ENCODE measurements at regions not wholly inside any gene's neighbourhood (a gene's known extent, or its start where the extent isn't known, plus 50 kb on each side); places are given as distances from the start of the nearest gene placed in this dataset.
A peak's percentile ranks its signal among the peaks of the same experiment; 100 is the strongest.

GRCh38 chr1:96990136-96990535 lies 268.6 kb downstream of the PTBP2 start:
- Histone ChIP-seq H3K4me1 (ENCODE audit: control insufficient read depth, insufficient read depth, low read length) (no peaks in the 10 kb centered on the region), H3K27me3 (ENCODE audit: control insufficient read depth, insufficient read depth, low read length) (no peaks in the 10 kb centered on the region), H3K9me3 (replicated peaks; ENCODE audit: control insufficient read depth, low read depth, low read length) (no peaks in the 10 kb centered on the region), H3K4me3 (ENCODE audit: low read length) (no peak overlapping the region), H3K36me3 (ENCODE audit: control insufficient read depth, insufficient read depth, low read length) (no peaks in the 10 kb centered on the region), H3K27ac (ENCODE audit: low read length) (no peak overlapping the region)
- DNase-seq = peak; percentile 50
- no CpG with 5 or more reads among the region's 3 CpGs for WGBS (ENCODE audit: insufficient coverage)

GRCh38 chr1:96991261-96991660 lies 269.7 kb downstream of the PTBP2 start:
- H3K36me3 ChIP-seq (ENCODE audit: control insufficient read depth, insufficient read depth, low read length) = no peaks in the 10 kb centered on the region
- no peak for DNase-seq

GRCh38 chr1:96992871-96993270 lies 271.3 kb downstream of the PTBP2 start:
- no peaks in the 10 kb centered on the region for H3K36me3 ChIP-seq (ENCODE audit: control insufficient read depth, insufficient read depth, low read length)
- no peaks in the 10 kb centered on the region for H3K4me1 ChIP-seq (ENCODE audit: control insufficient read depth, insufficient read depth, low read length)
- H3K9me3 ChIP-seq (replicated peaks; ENCODE audit: control insufficient read depth, low read depth, low read length) = no peaks in the 10 kb centered on the region
- no peak overlapping the region for H3K27ac ChIP-seq (ENCODE audit: low read length)
- H3K27me3 ChIP-seq (ENCODE audit: control insufficient read depth, insufficient read depth, low read length) = no peaks in the 10 kb centered on the region
- no peak for DNase-seq
- H3K4me3 ChIP-seq (ENCODE audit: low read length) = no peak overlapping the region
- no CpG with 5 or more reads among the region's 3 CpGs for WGBS (ENCODE audit: insufficient coverage)

More at GRCh38 chr1:96991261-96991660, 269.7 kb downstream of the PTBP2 start:
- Histone ChIP-seq H3K4me3 (ENCODE audit: low read length) (no peak overlapping the region), H3K4me1 (ENCODE audit: control insufficient read depth, insufficient read depth, low read length) (no peaks in the 10 kb centered on the region), H3K9me3 (replicated peaks; ENCODE audit: control insufficient read depth, low read depth, low read length) (no peaks in the 10 kb centered on the region), H3K27me3 (ENCODE audit: control insufficient read depth, insufficient read depth, low read length) (no peaks in the 10 kb centered on the region), H3K27ac (ENCODE audit: low read length) (no peak overlapping the region)
- WGBS (ENCODE audit: insufficient coverage) = no CpG with 5 or more reads among the region's 1 CpG

DNA sequence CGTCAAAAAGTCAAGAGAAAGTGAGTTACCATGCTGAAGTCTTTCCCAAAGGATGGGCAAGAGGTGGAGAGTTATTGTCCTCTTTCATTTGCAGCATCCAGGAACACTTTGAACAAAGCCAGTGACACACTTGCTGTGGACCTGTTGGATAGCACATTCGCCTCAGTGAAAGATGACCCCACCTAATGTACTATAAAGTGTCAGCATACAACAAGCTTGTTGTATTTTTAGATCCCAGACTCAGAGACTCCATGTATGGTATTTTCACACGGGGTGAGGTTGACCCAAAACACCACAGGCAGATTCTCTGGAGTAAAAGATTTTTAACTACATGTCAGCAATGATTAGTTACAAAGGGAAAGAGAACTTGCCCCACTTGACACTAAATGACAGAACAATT lies 273.8 kb downstream of the PTBP2 start:
- Histone ChIP-seq H3K4me3 (ENCODE audit: low read length) (no peak overlapping the region), H3K36me3 (ENCODE audit: control insufficient read depth, insufficient read depth, low read length) (no peaks in the 10 kb centered on the region), H3K27me3 (ENCODE audit: control insufficient read depth, insufficient read depth, low read length) (no peaks in the 10 kb centered on the region), H3K4me1 (ENCODE audit: control insufficient read depth, insufficient read depth, low read length) (no peaks in the 10 kb centered on the region), H3K9me3 (replicated peaks; ENCODE audit: control insufficient read depth, low read depth, low read length) (no peaks in the 10 kb centered on the region), H3K27ac (ENCODE audit: low read length) (no peak overlapping the region)
- WGBS (ENCODE audit: insufficient coverage) = no CpG with 5 or more reads among the region's 3 CpGs
- no peak for DNase-seq

DNA sequence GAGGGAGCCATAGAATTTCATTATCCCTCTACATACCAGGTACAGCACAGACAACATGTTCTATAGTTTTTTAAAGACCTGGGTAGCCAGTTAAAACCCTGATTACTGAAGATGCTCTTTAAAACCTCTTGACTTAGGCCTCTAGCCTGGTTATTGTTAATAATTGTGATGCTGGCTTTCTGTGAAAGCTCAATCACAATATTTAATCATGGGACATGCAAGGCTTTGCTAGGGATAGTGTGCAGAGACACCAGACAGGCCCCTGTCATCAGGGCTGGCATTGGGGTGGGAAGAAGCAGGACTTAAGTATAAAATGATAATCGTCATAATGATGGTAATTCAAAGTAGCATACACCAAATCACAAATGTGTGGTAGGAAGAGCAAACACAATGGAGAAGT lies 274.4 kb downstream of the PTBP2 start:
- no peaks in the 10 kb centered on the region for H3K36me3 ChIP-seq (ENCODE audit: control insufficient read depth, insufficient read depth, low read length)
- H3K27me3 ChIP-seq (ENCODE audit: control insufficient read depth, insufficient read depth, low read length) = no peaks in the 10 kb centered on the region
- H3K27ac ChIP-seq (ENCODE audit: low read length) = no peak overlapping the region
- WGBS (ENCODE audit: insufficient coverage) = no CpG with 5 or more reads among the region's 1 CpG
- no peak overlapping the region for H3K4me3 ChIP-seq (ENCODE audit: low read length)
- H3K4me1 ChIP-seq (ENCODE audit: control insufficient read depth, insufficient read depth, low read length) = no peaks in the 10 kb centered on the region
- DNase-seq = no peak
- H3K9me3 ChIP-seq (replicated peaks; ENCODE audit: control insufficient read depth, low read depth, low read length) = no peaks in the 10 kb centered on the region

DNA sequence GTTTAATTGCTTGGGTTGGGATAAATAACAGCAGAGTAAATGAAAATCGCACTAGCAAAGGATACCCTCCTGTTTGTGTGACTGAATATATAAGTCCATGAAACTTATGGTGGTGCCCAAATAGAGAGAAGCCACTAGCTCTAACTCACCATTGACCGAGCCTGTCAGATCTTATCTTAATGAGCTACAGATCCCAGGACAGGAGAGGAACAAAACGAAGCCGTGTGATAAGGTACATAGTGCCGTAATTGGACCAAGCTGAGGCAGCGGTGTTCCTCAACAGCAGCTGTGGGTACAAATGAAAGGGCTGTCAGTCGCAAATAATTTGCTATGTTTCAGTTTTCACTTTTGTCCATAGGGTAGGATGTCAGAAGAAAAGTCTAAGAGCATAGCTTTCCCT lies 276.1 kb downstream of the PTBP2 start:
- WGBS (ENCODE audit: insufficient coverage) = 20% methylated on average over 1 of the region's 7 CpGs
- no peaks in the 10 kb centered on the region for H3K9me3 ChIP-seq (replicated peaks; ENCODE audit: control insufficient read depth, low read depth, low read length)
- H3K4me3 ChIP-seq (ENCODE audit: low read length) = no peak overlapping the region
- H3K27ac ChIP-seq (ENCODE audit: low read length) = no peak overlapping the region
- no peak for DNase-seq
- no peaks in the 10 kb centered on the region for H3K27me3 ChIP-seq (ENCODE audit: control insufficient read depth, insufficient read depth, low read length)
- H3K4me1 ChIP-seq (ENCODE audit: control insufficient read depth, insufficient read depth, low read length) = no peaks in the 10 kb centered on the region
- H3K36me3 ChIP-seq (ENCODE audit: control insufficient read depth, insufficient read depth, low read length) = no peaks in the 10 kb centered on the region

- Histone ChIP-seq H3K4me1 (ENCODE audit: control insufficient read depth, insufficient read depth, low read length) (no peaks in the 10 kb centered on the region), H3K9me3 (replicated peaks; ENCODE audit: control insufficient read depth, low read depth, low read length) (no peaks in the 10 kb centered on the region), H3K36me3 (ENCODE audit: control insufficient read depth, insufficient read depth, low read length) (no peaks in the 10 kb centered on the region), H3K27me3 (ENCODE audit: control insufficient read depth, insufficient read depth, low read length) (no peaks in the 10 kb centered on the region), H3K4me3 (ENCODE audit: low read length) (no peak overlapping the region), H3K27ac (ENCODE audit: low read length) (no peak overlapping the region)
- WGBS (ENCODE audit: insufficient coverage) = 88% methylated on average over 1 of the region's 3 CpGs
- DNase-seq = no peak
These were observed 276.9 kb downstream of the PTBP2 start for GRCh38 chr1:96998466-96998865.

DNA sequence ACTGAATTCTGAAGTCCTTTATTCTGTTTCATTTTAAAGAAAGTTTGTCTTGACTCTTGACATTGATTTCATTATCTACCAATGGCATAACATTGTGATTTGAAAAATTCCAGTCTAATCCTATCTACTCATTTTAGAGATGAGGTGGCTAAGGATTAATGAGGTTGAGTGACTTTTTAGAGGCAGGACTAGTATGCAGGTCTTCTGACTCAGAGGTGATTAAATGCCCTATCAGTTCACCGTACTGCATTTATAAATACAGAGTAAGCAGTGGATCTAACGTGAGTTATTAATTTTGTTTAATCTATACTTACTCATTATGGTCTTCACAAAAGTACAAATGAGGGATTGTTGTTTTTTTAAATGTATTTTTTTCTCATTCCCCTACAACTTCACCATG lies 277.6 kb downstream of the PTBP2 start:
- no peaks in the 10 kb centered on the region for H3K9me3 ChIP-seq (replicated peaks; ENCODE audit: control insufficient read depth, low read depth, low read length)
- no peaks in the 10 kb centered on the region for H3K27me3 ChIP-seq (ENCODE audit: control insufficient read depth, insufficient read depth, low read length)
- WGBS (ENCODE audit: insufficient coverage) = no CpG with 5 or more reads among the region's 2 CpGs
- H3K4me3 ChIP-seq (ENCODE audit: low read length) = no peak overlapping the region
- H3K4me1 ChIP-seq (ENCODE audit: control insufficient read depth, insufficient read depth, low read length) = no peaks in the 10 kb centered on the region
- DNase-seq = no peak
- H3K27ac ChIP-seq (ENCODE audit: low read length) = no peak overlapping the region
- no peaks in the 10 kb centered on the region for H3K36me3 ChIP-seq (ENCODE audit: control insufficient read depth, insufficient read depth, low read length)

DNA sequence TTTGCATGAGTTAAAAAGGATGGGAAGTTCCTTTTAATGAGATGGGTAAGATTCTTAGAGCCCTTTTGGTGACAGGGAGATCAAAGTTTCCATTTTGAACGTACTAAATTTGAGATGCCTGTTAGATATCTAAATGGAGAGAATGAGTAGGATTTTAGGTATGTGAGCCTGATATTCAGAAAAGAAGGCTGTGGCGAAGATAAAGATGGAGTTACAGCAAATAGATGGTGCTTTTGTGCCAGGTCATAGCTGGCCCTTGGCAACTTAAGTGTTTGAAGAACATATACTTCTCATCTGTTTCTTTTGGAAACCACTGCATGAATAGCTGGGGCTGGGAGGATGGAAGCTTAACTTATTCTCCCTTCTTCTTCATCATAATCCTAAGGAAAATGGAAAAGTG lies 282.5 kb downstream of the PTBP2 start:
- no peaks in the 10 kb centered on the region for H3K4me1 ChIP-seq (ENCODE audit: control insufficient read depth, insufficient read depth, low read length)
- no peaks in the 10 kb centered on the region for H3K36me3 ChIP-seq (ENCODE audit: control insufficient read depth, insufficient read depth, low read length)
- H3K27me3 ChIP-seq (ENCODE audit: control insufficient read depth, insufficient read depth, low read length) = no peaks in the 10 kb centered on the region
- H3K27ac ChIP-seq (ENCODE audit: low read length) = no peak overlapping the region
- no peak for DNase-seq
- WGBS (ENCODE audit: insufficient coverage) = 75% methylated on average over 1 of the region's 2 CpGs
- H3K9me3 ChIP-seq (replicated peaks; ENCODE audit: control insufficient read depth, low read depth, low read length) = no peaks in the 10 kb centered on the region
- H3K4me3 ChIP-seq (ENCODE audit: low read length) = no peak overlapping the region

DNA sequence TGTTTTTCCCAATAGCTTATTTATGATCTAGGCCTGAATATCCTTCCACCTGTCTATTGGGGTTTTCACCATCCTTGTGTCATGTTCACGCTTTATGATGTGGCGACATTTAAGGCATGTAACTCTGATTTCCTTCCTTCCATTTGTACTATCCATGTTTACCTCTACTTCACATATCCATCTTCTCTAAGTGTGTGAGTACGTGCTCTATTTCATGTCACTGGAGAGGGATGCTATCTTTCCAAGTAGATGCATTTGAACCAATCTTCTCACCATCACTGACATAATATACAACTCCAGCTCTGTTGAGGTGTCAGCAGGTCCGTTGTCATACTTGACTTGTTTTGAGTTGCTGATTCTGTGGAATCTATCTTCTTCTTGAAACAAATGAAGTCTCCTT lies 283.2 kb downstream of the PTBP2 start:
- H3K27ac ChIP-seq (ENCODE audit: low read length) = no peak overlapping the region
- WGBS (ENCODE audit: insufficient coverage) = no CpG with 5 or more reads among the region's 4 CpGs
- no peaks in the 10 kb centered on the region for H3K4me1 ChIP-seq (ENCODE audit: control insufficient read depth, insufficient read depth, low read length)
- no peak for DNase-seq
- H3K27me3 ChIP-seq (ENCODE audit: control insufficient read depth, insufficient read depth, low read length) = no peaks in the 10 kb centered on the region
- no peak overlapping the region for H3K4me3 ChIP-seq (ENCODE audit: low read length)
- no peaks in the 10 kb centered on the region for H3K9me3 ChIP-seq (replicated peaks; ENCODE audit: control insufficient read depth, low read depth, low read length)
- no peaks in the 10 kb centered on the region for H3K36me3 ChIP-seq (ENCODE audit: control insufficient read depth, insufficient read depth, low read length)

- H3K27ac ChIP-seq (ENCODE audit: low read length) = no peak overlapping the region
- 95% methylated on average over 3 of the region's 7 CpGs for WGBS (ENCODE audit: insufficient coverage)
- DNase-seq = peak; percentile 38
- no peaks in the 10 kb centered on the region for H3K4me1 ChIP-seq (ENCODE audit: control insufficient read depth, insufficient read depth, low read length)
- H3K36me3 ChIP-seq (ENCODE audit: control insufficient read depth, insufficient read depth, low read length) = no peaks in the 10 kb centered on the region
- H3K4me3 ChIP-seq (ENCODE audit: low read length) = no peak overlapping the region
- no peaks in the 10 kb centered on the region for H3K9me3 ChIP-seq (replicated peaks; ENCODE audit: control insufficient read depth, low read depth, low read length)
- H3K27me3 ChIP-seq (ENCODE audit: control insufficient read depth, insufficient read depth, low read length) = no peaks in the 10 kb centered on the region
These were observed 284.6 kb downstream of the PTBP2 start for GRCh38 chr1:97006044-97006661.

Data from muscle of leg (tissue), 3 donors.